ENCODE measurements at regions not wholly inside any gene's neighbourhood (a gene's known extent, or its start where the extent isn't known, plus 50 kb on each side); places are given as distances from the start of the nearest gene placed in this dataset.

GRCh38 chr6:144593392-144593791 lies 308.3 kb downstream of the UTRN start:
- TF ChIP-seq POLR2AphosphoS5 (IDR thresholded peaks at IDR 0.05), result no peak
- no peak for TF ChIP-seq CTCF (IDR thresholded peaks at IDR 0.05)
- TF ChIP-seq POLR2A (IDR thresholded peaks at IDR 0.05), result no peak
- TF ChIP-seq EP300 (IDR thresholded peaks at IDR 0.05), result no peak
- no peak overlapping the region for H3K4me3 ChIP-seq
- no peaks in the 10 kb centered on the region for H3K9me3 ChIP-seq
- ATAC-seq (ENCODE audit: low FRiP score in 2 of 2) (no peak), DNase-seq (no peak)
- peaks cover 0 to 10% (median under 1%) of the 10 kb centered on the region in 4 donors for H3K4me1 ChIP-seq
- no peaks in the 10 kb centered on the region for H3K27me3 ChIP-seq
- WGBS, 2 donors, result 90 to 92% methylated on average over 1 of the region's 1 CpG
- H3K36me3 ChIP-seq, result peaks cover 0 to 15% (median 0%) of the 10 kb centered on the region in 4 donors
- no peak overlapping the region for H3K27ac ChIP-seq

- TF ChIP-seq EP300 (IDR thresholded peaks at IDR 0.05) (no peak), POLR2AphosphoS5 (IDR thresholded peaks at IDR 0.05) (no peak), CTCF (IDR thresholded peaks at IDR 0.05) (no peak), POLR2A (IDR thresholded peaks at IDR 0.05) (no peak)
- no peaks in the 10 kb centered on the region for H3K9me3 ChIP-seq
- peaks cover 0 to 10% (median 0%) of the 10 kb centered on the region in 4 donors for H3K4me1 ChIP-seq
- no peak for ATAC-seq (ENCODE audit: low FRiP score in 2 of 2)
- no peak overlapping the region for H3K27ac ChIP-seq
- H3K36me3 ChIP-seq, result peaks cover 0 to 15% (median 0%) of the 10 kb centered on the region in 4 donors
- H3K4me3 ChIP-seq, result no peak overlapping the region
- WGBS, 2 donors, result 48 to 64% methylated on average over 1 of the region's 1 CpG
- no peaks in the 10 kb centered on the region for H3K27me3 ChIP-seq
- no peak for DNase-seq
Observed at GRCh38 chr6:144594585-144594984, 309.4 kb downstream of the UTRN start.

- no peak for ATAC-seq (ENCODE audit: low FRiP score in 2 of 2)
- DNase-seq, result no peak
- Histone ChIP-seq H3K4me3 (no peak overlapping the region), H3K27ac (no peak overlapping the region), H3K9me3 (no peaks in the 10 kb centered on the region), H3K4me1 (peaks cover 0 to 10% (median 0%) of the 10 kb centered on the region in 4 donors), H3K36me3 (peaks cover 0 to 15% (median 0%) of the 10 kb centered on the region in 4 donors), H3K27me3 (no peaks in the 10 kb centered on the region)
- 80 to 92% methylated on average over 3 of the region's 3 CpGs for WGBS, 2 donors
- TF ChIP-seq CTCF (IDR thresholded peaks at IDR 0.05) (no peak), POLR2AphosphoS5 (IDR thresholded peaks at IDR 0.05) (no peak), POLR2A (IDR thresholded peaks at IDR 0.05) (no peak), EP300 (IDR thresholded peaks at IDR 0.05) (no peak)
Observed at GRCh38 chr6:144595266-144595665, 310.1 kb downstream of the UTRN start.

- no peaks in the 10 kb centered on the region for H3K9me3 ChIP-seq
- no peak overlapping the region for H3K27ac ChIP-seq
- peaks cover 0 to 10% (median 0%) of the 10 kb centered on the region in 4 donors for H3K4me1 ChIP-seq
- no peak overlapping the region for H3K4me3 ChIP-seq
- no peak for DNase-seq
- no peak for ATAC-seq (ENCODE audit: low FRiP score in 2 of 2)
- TF ChIP-seq EP300 (IDR thresholded peaks at IDR 0.05), result no peak
- no peak for TF ChIP-seq CTCF (IDR thresholded peaks at IDR 0.05)
- TF ChIP-seq POLR2AphosphoS5 (IDR thresholded peaks at IDR 0.05), result no peak
- TF ChIP-seq POLR2A (IDR thresholded peaks at IDR 0.05), result no peak
- peaks cover 0 to 9% (median 0%) of the 10 kb centered on the region in 4 donors for H3K36me3 ChIP-seq
- H3K27me3 ChIP-seq, result no peaks in the 10 kb centered on the region
Observed at GRCh38 chr6:144597511-144597910, 312.4 kb downstream of the UTRN start.

- H3K36me3 ChIP-seq, result no peaks in the 10 kb centered on the region
- peaks cover 0 to under 1% (median 0%) of the 10 kb centered on the region in 4 donors for H3K4me1 ChIP-seq
- H3K4me3 ChIP-seq, result no peak overlapping the region
- DNase-seq (no peak), ATAC-seq (ENCODE audit: low FRiP score in 2 of 2) (no peak)
- TF ChIP-seq CTCF (IDR thresholded peaks at IDR 0.05) (no peak), POLR2A (IDR thresholded peaks at IDR 0.05) (no peak), EP300 (IDR thresholded peaks at IDR 0.05) (no peak), POLR2AphosphoS5 (IDR thresholded peaks at IDR 0.05) (no peak)
- no peaks in the 10 kb centered on the region for H3K27me3 ChIP-seq
- H3K27ac ChIP-seq, result no peak overlapping the region
- 88 to 100% methylated on average over 1 of the region's 1 CpG for WGBS, 2 donors
- H3K9me3 ChIP-seq, result no peaks in the 10 kb centered on the region
Observed at GRCh38 chr6:144599615-144600014, 314.5 kb downstream of the UTRN start.

Measured in upper lobe of left lung (tissue), 6 donors.